Cardiac fibroblast (primary cell): ENCODE measurements at regions not wholly inside any gene's neighbourhood (a gene's known extent, or its start where the extent isn't known, plus 50 kb on each side); places are given as distances from the start of the nearest gene placed in this dataset.
"Not testable (repeated sequence)": the region's sequence is repeated elsewhere in the genome, so short reads cannot be mapped to it uniquely, and the experiment has no call there.

Experiments used
- DNase-seq, 2 donors: peaks; one replicate each; pipeline versions ENCODE4 v3.0.0 to v3.0.0-alpha.2; 2010; ENCODE audit warnings: low read depth in 2 of 2
- H3K4me3 ChIP-seq, 2 donors: replicated peaks in 1 of 2; 1 replicate in 1 of 2; 2 replicates in 1 of 2; pipeline ENCODE4 v1.5.1; 2011; ENCODE audit warnings: low read depth in 2 of 2, low read length in 2 of 2, mild to moderate bottlenecking in 2 of 2, moderate library complexity in 1 of 2
- TF ChIP-seq, protein P1 (sequence below): IDR thresholded peaks from one replicate; pipeline ENCODE4 v1.5.1; 2011; ENCODE audit warnings: low read depth, mild to moderate bottlenecking, low read length, inconsistent platforms

DNA sequence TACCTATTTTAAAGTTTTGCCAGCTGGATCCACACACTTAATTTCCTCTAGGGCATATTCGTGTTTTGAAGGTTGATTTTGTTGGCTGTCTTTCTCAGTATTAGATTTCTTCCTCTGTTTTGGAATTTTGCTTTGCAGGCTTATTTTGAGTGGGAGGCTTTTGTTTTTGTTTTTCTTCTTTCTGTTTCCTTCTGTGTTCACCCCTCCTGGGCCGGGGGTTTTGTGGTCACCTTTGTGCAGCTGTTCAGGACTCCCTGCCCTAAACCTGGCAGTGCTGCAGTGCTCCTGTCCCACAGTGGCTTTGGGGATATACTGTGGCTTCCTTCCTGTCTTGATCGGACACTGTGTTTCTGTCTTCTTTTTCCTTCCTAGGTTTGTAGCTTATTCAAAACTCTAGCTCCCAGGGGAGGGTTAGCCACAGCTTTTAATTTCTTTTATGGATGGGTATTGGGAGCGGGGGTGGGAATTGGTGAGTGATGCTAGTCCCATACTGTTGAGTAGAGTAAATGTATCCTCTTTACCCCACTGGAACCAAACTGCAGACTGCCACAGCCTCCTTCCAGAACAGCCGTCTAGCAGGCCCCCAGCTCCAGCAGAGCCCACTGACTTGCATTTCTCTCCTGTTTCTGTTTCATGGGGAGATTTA, 228.7 kb upstream of the FZD8 start:
- TF ChIP-seq, protein P1, sequence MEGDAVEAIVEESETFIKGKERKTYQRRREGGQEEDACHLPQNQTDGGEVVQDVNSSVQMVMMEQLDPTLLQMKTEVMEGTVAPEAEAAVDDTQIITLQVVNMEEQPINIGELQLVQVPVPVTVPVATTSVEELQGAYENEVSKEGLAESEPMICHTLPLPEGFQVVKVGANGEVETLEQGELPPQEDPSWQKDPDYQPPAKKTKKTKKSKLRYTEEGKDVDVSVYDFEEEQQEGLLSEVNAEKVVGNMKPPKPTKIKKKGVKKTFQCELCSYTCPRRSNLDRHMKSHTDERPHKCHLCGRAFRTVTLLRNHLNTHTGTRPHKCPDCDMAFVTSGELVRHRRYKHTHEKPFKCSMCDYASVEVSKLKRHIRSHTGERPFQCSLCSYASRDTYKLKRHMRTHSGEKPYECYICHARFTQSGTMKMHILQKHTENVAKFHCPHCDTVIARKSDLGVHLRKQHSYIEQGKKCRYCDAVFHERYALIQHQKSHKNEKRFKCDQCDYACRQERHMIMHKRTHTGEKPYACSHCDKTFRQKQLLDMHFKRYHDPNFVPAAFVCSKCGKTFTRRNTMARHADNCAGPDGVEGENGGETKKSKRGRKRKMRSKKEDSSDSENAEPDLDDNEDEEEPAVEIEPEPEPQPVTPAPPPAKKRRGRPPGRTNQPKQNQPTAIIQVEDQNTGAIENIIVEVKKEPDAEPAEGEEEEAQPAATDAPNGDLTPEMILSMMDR = no peak
- DNase-seq = no peak

DNA sequence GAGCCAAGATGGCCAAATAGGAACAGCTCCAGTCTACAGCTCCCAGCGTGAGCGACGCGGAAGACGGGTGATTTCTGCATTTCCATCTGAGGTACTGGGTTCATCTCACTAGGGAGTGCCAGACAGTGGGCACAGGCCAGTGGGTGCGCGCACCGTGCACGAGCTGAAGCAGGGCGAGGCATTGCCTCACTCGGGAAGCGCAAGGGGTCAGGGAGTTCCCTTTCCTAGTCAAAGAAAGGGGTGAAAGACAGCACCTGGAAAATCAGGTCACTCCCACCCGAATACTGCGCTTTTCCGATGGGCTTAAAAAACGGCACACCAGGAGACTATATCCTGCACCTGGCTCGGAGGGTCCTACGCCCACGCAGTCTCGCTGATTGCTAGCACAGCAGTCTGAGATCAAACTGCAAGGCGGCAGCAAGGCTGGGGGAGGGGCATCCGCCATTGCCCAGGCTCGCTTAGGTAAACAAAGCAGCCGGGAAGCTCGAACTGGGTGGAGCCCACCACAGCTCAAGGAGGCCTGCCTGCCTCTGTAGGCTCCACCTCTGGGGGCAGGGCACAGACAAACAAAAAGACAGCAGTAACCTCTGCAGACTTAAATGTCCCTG, 216.7 kb upstream of the FZD8 start:
- DNase-seq, H3K4me3 ChIP-seq: not testable (repeated sequence)

More for the DNA sequence above, 228.7 kb upstream of the FZD8 start:
- no peak overlapping the region for H3K4me3 ChIP-seq

DNA sequence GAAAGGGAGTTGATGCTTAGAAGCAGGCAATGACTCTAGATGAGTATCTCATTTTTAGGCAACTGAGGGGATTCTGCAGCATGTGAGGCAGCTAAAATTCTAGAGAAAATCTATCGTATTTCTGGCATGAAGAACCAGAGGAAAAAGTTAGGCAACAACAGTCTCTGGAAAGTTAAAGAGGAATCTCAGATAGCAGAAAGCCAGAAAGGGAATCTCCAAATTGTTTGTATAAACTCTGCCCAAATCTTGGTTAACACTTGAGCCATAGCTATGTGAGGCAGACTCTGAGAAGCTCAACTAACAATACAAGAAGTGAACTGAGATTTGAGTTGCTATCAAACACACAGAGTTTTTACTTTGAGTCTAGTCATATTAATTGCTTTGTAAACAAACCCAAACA, 215.8 kb upstream of the FZD8 start:
- TF ChIP-seq, protein P1 = no peak
- peak in 1 of 2 donors; percentile 3 for DNase-seq
- H3K4me3 ChIP-seq = no peak overlapping the region

DNA sequence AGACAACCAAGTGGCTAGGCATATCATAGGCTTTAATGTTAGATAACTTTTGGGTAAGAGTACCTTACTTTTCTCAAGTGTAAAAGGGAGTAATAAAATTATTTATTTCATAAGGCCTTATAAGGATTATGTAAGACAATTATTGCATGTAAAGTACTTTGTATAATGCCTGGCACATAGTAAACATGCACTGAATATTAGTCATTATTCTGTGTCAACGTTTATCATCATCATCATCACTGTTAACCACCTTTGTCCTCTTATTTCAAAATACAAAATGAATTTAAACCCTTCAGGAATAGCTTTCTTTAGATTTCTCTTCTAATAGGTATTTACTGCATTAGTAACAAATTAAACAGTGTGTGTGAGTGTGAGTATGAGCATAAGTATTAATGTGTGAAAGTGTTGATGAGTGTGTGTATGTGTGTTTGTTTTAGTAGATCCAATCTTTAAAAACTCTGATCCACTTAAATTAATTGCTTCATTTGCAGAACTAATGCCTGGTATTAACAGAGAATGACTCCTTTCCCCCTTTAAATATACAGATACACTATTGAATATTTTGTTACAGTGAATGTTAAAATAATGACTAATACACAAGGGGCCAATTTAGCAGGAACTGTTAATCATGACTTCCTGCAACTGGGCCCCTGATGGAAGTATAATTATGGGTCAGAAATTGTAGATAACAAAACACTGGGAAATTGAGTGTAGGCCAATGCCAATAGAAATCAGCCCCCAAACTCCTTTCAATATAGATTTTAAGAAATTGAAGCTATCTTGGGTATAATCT, 213.3 kb upstream of the FZD8 start:
- H3K4me3 ChIP-seq = no peak overlapping the region
- TF ChIP-seq, protein P1 = no peak
- peak in 1 of 2 donors; percentile 34 for DNase-seq

DNA sequence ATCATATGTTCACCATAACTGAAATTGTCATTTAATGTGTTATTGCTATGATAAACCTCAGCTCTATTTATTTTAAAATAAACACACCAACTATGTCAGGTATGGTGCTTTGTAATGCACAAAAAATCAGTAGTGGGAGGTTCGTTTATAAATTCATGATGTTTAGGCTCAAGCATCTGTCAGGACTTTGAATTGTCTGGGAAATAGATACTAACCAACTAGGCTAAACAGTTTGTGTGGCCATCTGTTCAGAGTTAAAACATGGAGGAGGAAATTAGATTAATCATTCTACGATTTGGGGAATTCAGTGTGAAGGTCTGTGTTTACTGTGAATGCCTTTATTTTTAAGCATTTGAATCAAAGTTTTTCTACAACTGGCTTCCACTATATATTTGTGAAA, 212.6 kb upstream of the FZD8 start:
- TF ChIP-seq, protein P1 = no peak
- DNase-seq = no peak
- no peak overlapping the region for H3K4me3 ChIP-seq

DNA sequence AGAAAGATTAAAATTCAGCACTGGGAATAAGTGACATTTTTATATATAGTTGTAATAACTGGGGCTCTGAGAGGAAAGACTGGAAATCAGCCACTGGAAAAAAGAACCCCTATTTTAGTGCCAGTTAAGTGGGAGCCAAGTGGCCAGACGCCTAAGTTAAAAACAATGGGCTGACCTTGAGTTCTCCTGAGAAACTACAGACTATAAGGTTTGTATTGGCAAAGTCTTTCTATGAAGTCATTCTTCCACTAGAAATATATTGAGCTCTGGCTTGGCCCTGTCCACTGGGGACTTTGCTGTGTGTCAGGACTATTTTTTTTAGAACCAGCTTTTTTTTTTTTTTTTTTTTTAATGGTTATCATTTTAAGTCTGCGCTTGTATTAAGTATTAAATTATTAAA, 210.6 kb upstream of the FZD8 start:
- no peak overlapping the region for H3K4me3 ChIP-seq
- TF ChIP-seq, protein P1 = no peak
- no peak for DNase-seq

DNA sequence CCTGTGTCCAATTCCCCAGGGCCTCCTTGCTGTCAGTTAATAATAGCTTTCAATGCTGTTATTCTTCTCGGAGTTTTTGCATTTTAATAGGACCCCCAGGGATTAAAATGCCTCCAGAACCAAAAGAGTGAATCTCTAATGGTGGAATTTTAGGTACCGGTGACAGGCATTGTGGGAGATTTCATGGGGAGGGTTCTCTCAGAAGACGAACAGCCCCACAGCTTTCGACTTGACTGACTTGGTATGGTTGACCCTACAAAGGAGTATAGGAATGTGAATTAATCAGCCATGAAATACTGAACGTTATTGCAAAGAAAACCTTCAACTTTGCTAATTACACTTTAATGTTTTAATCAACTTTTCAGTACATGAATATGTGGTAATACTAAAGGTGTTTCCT, 206.3 kb upstream of the FZD8 start:
- DNase-seq = no peak
- TF ChIP-seq, protein P1 = no peak
- no peak overlapping the region for H3K4me3 ChIP-seq
